HG02840 (cell line): ENCODE measurements at regions not wholly inside any gene's neighbourhood (a gene's known extent, or its start where the extent isn't known, plus 50 kb on each side); places are given as distances from the start of the nearest gene placed in this dataset.
"Not testable (repeated sequence)": the region's sequence is repeated elsewhere in the genome, so short reads cannot be mapped to it uniquely, and the experiment has no call there.

Source experiments
- ATAC-seq: cut with Tn5 transposase; IDR thresholded peaks from one replicate; pipeline ENCODE4 v1.9.1; 2021; ENCODE audit warnings: mild to moderate bottlenecking, moderate library complexity, moderate number of reproducible peaks; ENCODE audit not compliant: unreplicated experiment, low FRiP score

GRCh38 chr7:121745856-121746255 is 127.1 kb upstream of the PTPRZ1 start:
- ATAC-seq = no peak

DNA sequence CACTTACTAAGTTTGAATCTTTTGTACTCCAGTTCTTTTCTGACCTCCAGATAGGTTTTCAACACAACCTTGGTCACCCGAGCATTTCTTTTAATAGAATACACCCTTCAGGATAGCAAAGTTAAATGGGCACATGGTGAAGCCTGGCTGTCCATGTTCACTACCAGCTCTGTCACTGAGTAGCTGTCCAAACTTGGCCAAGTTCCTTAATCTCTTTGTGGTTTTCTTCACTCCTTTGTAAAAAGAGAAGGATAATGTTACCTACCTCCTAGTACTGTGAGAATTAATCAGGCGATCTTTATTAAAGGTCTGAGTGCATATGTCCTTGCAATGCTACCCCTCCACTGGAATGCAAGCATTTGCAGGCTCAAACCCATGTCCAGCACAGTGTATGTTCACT is 128.1 kb upstream of the PTPRZ1 start:
- no peak for ATAC-seq

DNA sequence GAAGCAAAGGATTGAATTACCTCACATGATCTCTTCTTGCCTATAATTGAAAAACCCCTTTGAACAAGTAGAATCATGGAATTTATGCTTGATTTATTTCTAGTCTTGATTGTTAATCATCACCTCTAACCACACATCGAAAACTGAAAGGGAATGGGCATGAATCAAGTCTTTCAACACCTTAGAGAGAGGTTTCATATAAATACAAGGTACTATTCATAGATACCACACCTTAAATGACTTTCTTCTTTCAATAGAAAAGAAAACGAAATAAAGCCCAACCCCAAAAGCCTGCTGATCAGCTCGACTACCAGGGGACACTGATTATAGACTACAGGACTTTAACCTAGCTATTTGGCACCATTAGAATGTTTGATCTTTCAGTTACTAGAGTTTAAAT is 128.6 kb upstream of the PTPRZ1 start:
- ATAC-seq = no peak

DNA sequence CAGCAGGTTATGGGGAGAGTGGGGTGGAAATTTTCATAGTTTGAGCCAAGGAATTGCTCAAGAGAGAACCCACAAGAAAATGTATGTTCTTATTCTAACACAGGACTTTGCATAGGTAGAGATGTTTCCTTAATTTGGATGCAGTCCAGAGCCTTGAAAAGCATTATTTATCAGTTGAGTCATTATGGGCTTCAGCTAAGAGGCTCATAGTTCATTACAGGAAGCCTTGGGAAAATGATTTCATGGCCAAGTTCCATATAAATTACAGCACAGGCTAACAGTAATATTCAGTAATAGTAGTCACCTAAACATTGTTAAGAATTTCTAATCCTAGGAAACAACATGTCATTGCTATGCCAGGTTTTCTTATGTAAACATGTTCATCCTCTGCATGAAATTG is 131.1 kb upstream of the PTPRZ1 start:
- ATAC-seq = no peak

- ATAC-seq = no peak
Measured at GRCh38 chr7:121739465-121739864, 133.5 kb upstream of the PTPRZ1 start.

DNA sequence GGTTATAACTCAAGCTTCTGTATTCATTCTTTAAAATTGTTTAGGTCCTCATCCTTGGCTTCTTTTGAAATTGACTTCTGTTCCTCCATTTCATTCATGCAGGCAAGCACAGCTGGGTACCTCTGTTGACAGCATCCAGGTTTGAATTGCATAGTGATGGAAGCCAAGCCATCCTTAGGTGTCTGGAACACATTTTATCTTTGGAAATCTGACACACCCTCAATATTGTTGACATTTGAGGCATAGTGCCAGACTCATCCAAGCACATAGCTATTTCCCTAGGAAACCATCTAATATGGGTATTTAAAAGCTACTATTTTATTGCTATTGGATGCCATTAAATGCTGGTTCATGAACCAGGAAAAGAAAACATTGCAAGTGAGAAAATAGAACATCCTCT is 142.1 kb upstream of the PTPRZ1 start:
- no peak for ATAC-seq

GRCh38 chr7:121714559-121715303 is 158.2 kb upstream of the PTPRZ1 start:
- no peak for ATAC-seq

DNA sequence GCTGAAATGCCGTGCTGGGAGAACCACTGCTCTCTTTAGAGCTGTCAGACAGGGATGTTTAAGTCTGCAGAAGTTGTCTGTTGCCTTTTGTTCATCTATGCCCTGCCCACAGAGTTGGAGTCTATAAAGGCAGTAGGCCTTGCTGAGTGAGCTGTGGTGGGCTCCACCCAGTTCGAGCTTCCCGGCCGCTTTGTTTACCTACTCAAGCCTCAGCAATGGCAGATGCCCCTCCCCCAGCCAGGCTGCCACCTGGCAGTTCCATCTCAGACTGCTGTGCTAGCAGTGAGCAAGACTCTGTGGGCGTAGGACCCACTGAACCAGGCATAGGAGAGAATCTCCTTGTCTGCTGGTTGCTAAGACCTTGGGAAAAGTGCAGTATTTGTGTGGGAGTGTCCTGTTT is 160.0 kb upstream of the PTPRZ1 start:
- not testable (repeated sequence) for ATAC-seq

- ATAC-seq = no peak
Measured at GRCh38 chr7:121697731-121698316, 175.1 kb upstream of the PTPRZ1 start.

GRCh38 chr7:121696954-121697353 is 176.0 kb upstream of the PTPRZ1 start:
- no peak for ATAC-seq

DNA sequence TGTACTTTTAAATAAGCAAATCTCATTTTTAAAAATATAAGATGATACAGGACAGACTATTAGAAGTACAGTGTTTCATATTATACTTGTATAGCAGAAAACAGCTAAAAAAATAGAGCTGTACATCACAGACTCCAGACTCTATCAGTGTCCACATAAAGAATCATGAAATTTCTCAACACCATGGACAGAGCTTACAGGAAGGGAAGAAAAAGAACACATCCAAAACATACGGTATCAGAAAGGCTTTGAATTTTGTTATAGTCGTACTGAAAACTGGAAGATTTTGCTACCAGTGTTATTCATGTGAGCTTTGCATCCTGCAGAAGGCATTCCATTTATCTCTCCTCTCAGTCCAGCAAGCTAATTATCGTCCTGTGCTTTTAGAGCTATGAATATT is 183.2 kb upstream of the PTPRZ1 start:
- ATAC-seq = no peak

DNA sequence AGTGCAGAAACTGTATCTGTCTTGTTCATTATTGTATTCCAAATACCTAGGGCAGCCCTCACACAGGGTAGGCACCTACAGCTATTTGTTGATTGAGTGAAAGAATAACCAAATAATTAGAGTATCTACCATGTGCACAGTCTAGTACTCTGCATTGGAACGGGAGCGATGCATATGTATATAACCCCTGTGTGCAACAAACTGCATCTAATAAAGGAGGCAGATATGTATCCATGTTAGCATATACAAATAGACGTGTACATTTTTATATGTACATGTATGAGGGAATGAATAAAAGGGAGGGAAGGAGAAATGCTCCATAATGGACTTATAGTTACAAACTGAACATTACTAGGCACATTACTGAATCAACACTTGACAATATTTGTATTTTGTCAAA is 191.3 kb upstream of the PTPRZ1 start:
- no peak for ATAC-seq

DNA sequence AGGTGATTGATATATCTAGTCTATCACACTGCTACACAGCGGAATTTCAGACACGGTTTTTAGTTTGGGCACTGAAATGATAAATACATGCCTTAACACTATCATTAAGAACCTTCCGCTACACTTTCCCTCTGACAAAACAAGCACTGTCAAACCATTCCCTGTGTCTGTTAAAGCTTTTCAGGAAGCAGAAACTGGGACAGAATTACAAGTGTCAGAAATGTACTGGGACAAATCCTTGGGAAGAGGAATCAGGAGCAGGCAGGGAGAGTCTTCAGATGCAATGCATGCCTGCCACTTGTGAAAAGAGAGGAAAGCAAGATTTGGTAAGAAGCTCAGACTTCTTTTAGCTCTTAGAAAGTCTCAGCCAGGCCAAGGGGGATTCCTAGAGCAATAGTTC is 196.8 kb upstream of the PTPRZ1 start:
- no peak for ATAC-seq

- ATAC-seq = not testable (repeated sequence)
Measured at GRCh38 chr7:121674455-121674854, 198.5 kb upstream of the PTPRZ1 start.

DNA sequence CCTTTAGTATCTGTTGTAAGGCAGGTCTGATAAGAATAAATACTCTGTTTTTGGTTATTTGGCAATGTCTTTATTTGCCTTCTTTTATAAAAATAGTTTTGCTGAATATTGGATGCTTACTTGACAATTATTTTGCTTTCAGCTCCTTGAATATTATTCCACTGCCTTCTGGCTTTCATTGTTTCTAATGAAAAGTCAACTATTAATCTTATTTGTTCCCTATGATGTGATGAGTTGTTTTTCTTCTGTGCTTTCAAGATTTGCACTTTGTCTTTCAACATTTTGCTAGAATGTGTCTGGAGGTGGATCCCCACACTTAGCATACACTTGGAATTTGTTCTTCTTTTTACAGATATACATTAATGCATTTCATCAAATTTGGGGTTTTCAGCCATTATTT is 203.8 kb upstream of the PTPRZ1 start:
- no peak for ATAC-seq

- ATAC-seq = no peak
Measured at GRCh38 chr7:121666306-121666705, 206.7 kb upstream of the PTPRZ1 start.

GRCh38 chr7:121643320-121643719 is 229.6 kb upstream of the PTPRZ1 start:
- no peak for ATAC-seq

DNA sequence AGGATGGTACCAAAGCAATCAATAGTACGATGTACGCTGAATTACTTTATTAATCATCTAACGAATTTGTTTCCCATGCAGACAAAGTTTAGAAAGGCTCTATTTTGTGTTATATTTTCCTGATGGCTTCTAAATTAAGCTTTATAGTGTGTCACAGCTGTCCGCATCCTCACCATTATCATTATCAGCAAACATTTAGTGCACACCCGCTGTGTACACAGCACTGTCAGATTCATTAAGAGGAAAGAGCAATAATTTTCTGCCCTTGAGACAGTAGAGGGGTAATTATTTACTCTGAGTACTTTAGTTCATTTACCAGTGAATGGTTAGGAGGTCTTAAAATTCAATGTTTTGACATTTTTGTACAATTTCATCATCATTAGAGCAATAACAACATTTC is 233.3 kb upstream of the PTPRZ1 start:
- no peak for ATAC-seq

GRCh38 chr7:121638286-121638685 is 234.7 kb upstream of the PTPRZ1 start:
- no peak for ATAC-seq

DNA sequence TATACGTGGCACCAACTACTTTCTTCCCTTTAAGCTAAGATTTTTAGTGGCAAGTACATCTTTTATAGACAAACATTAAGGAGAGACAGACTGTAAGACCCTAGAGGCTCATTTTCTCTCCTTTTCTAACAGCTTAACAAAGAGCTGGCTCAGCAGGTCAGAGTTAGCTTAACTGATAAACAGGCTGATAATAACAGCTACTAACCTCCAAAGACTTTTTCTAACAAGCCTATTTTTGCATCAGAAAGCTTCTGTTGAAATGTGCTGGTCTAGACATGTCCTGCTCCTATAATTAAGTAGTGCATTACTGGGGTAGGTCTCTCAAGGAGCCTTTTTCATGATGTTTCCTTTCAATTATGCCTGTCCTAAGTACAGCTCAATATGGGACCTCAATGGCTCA is 238.2 kb upstream of the FAM3C start:
- no peak for ATAC-seq

GRCh38 chr7:121633186-121633585 is 237.1 kb upstream of the FAM3C start:
- no peak for ATAC-seq

GRCh38 chr7:121624958-121625357 is 228.8 kb upstream of the FAM3C start:
- ATAC-seq = no peak
